SK-N-SH (cell line): ENCODE measurements at regions not wholly inside any gene's neighbourhood (a gene's known extent, or its start where the extent isn't known, plus 50 kb on each side); places are given as distances from the start of the nearest gene placed in this dataset.

Experiments
- CTCF ChIA-PET: fragments of 300-600, 350-600 bp; formaldehyde crosslinking; extraction: SDS; loops from one replicate; lab custom pipeline; 2021; lab: Yijun Ruan, JAX
- POLR2A ChIA-PET: fragments of 350-600 bp; sonication (Branson Sonifier 250); formaldehyde crosslinking; extraction: SDS; loops from one replicate; lab custom pipeline; 2020; ENCODE audit warnings: antibody characterized with exemption, inconsistent platforms; lab: Yijun Ruan, JAX
- DNase-seq: peaks from one replicate; pipeline ENCODE4 v3.0.0; 2012
- H2AFZ ChIP-seq: fragments of 200-600 bp; sonication (generic); 2 replicates; pipeline ENCODE4 v1.8.1; 2016; ENCODE audit warnings: antibody characterized with exemption, mild to moderate bottlenecking, low read depth
- H3F3A ChIP-seq: fragments of 200-600 bp; sonication (generic); replicated peaks from 2 replicates; pipeline ENCODE3; 2016; ENCODE audit warnings: antibody characterized with exemption, mild to moderate bottlenecking; ENCODE audit not compliant: insufficient read depth
- H3K27ac ChIP-seq, 2 experiments: fragments of 200-500 bp in 1 of 2; fragments of 200-600 bp in 1 of 2; sonication (Bioruptor generic) in 1 of 2; sonication (generic), shearing (Covaris generic) in 1 of 2; 2 replicates each; pipeline versions ENCODE4 v1.5.1 to v1.6.1; 2014 to 2016; ENCODE audit warnings: low read depth in 2 of 2, inconsistent platforms in 1 of 2, low read length in 1 of 2, mild to moderate bottlenecking in 1 of 2, mixed read lengths in 1 of 2
- H3K27me3 ChIP-seq: fragments of 200-600 bp; sonication (generic), shearing (Covaris generic); 2 replicates; pipeline ENCODE4 v1.6.1; 2016; ENCODE audit warnings: mixed run types; ENCODE audit not compliant: insufficient read depth
- H3K36me3 ChIP-seq, 2 experiments: fragments of 200-500 bp in 1 of 2; fragments of 200-600 bp in 1 of 2; sonication (Bioruptor generic) in 1 of 2; sonication (generic) in 1 of 2; replicated peaks in 1 of 2; 2 replicates each; pipeline versions ENCODE3 to v1.5.1; 2014 to 2016; ENCODE audit warnings: low read length in 1 of 2, mild to moderate bottlenecking in 1 of 2; ENCODE audit not compliant: insufficient read depth in 2 of 2, control insufficient read depth in 1 of 2
- H3K4me1 ChIP-seq, 2 experiments: fragments of 200-500 bp in 1 of 2; fragments of 200-600 bp in 1 of 2; sonication (Bioruptor generic) in 1 of 2; sonication (generic), shearing (Covaris generic) in 1 of 2; 2 replicates each; pipeline versions ENCODE4 v1.5.1 to v1.6.1; 2014 to 2016; ENCODE audit warnings: low read depth in 1 of 2, low read length in 1 of 2, mixed run types in 1 of 2; ENCODE audit not compliant: insufficient read depth in 2 of 2, control insufficient read depth in 1 of 2
- H3K4me2 ChIP-seq: fragments of 200-600 bp; sonication (generic), shearing (Covaris generic); 2 replicates; pipeline ENCODE4 v1.6.1; 2017; ENCODE audit warnings: mixed run types
- H3K4me3 ChIP-seq, 2 experiments: fragments of 200-500 bp in 1 of 2; fragments of 200-600 bp in 1 of 2; sonication (Bioruptor generic) in 1 of 2; sonication (generic), shearing (Covaris generic) in 1 of 2; 2 replicates each; pipeline versions ENCODE4 v1.5.1 to v1.8.1; 2014 to 2016; ENCODE audit warnings: low read depth in 2 of 2, inconsistent platforms in 1 of 2, low read length in 1 of 2, mild to moderate bottlenecking in 1 of 2, mixed read lengths in 1 of 2, moderate library complexity in 1 of 2
- H3K79me2 ChIP-seq: fragments of 200-600 bp; sonication (generic); 2 replicates; pipeline ENCODE4 v1.8.1; 2017; ENCODE audit warnings: mild to moderate bottlenecking; ENCODE audit not compliant: insufficient read depth
- H3K9ac ChIP-seq: fragments of 200-600 bp; sonication (generic); 2 replicates; pipeline ENCODE4 v1.6.1; 2017; ENCODE audit warnings: mixed run types
- H3K9me2 ChIP-seq: fragments of 200-600 bp; sonication (generic); 2 replicates; pipeline ENCODE4 v1.6.1; 2017; ENCODE audit warnings: mixed run types
- H3K9me3 ChIP-seq: fragments of 200-600 bp; sonication (generic); 2 replicates; pipeline ENCODE4 v1.6.1; 2017; ENCODE audit warnings: mixed run types, mild to moderate bottlenecking, moderate library complexity
- H4K20me1 ChIP-seq: fragments of 200-600 bp; sonication (generic); 2 replicates; pipeline ENCODE4 v1.6.1; 2017; ENCODE audit warnings: mild to moderate bottlenecking, mixed run types; ENCODE audit not compliant: insufficient read depth
- EP300 ChIP-seq, 2 experiments: IDR thresholded peaks; 2 replicates each; pipeline versions ENCODE4 v1.4.0 to v1.6.1; 2012; ENCODE audit warnings: borderline replicate concordance in 1 of 2, low read depth in 1 of 2, low read length in 1 of 2
- EZH2phosphoT487 ChIP-seq: fragments of 200-600 bp; sonication (generic); IDR thresholded peaks from 2 replicates; pipeline ENCODE4 v1.6.1; 2017; ENCODE audit warnings: low read depth, mixed run types, mild to moderate bottlenecking, antibody characterized with exemption, moderate library complexity, borderline replicate concordance
- GABPA ChIP-seq: IDR thresholded peaks from 2 replicates; pipeline ENCODE4 v1.4.0; 2012; ENCODE audit warnings: low read depth, mild to moderate bottlenecking
- GATA2 ChIP-seq: sonication (generic); formaldehyde crosslinking; IDR thresholded peaks from 2 replicates; pipeline ENCODE4 v1.5.0; 2020; ENCODE audit warnings: mild to moderate bottlenecking, missing genetic modification reagents
- JUND ChIP-seq: IDR thresholded peaks from 2 replicates; pipeline ENCODE4 v1.4.0; 2012
- MXI1 ChIP-seq: IDR thresholded peaks from 2 replicates; pipeline ENCODE4 v1.6.1; 2012; ENCODE audit warnings: mild to moderate bottlenecking, low read depth, low read length, improper control_type of control experiment
- RAD21 ChIP-seq: IDR thresholded peaks from 2 replicates; pipeline ENCODE4 v1.6.1; 2012; ENCODE audit warnings: mild to moderate bottlenecking, low read length
- SMC3 ChIP-seq: IDR thresholded peaks from 2 replicates; pipeline ENCODE4 v1.6.1; 2012; ENCODE audit warnings: low read depth, low read length, improper control_type of control experiment
- TCF12 ChIP-seq: IDR thresholded peaks from 2 replicates; pipeline ENCODE4 v1.4.0; 2012
- TEAD4 ChIP-seq: IDR thresholded peaks from 2 replicates; pipeline ENCODE4 v1.4.0; 2012; ENCODE audit warnings: mild to moderate bottlenecking, borderline replicate concordance; ENCODE audit not compliant: insufficient read depth
- YY1 ChIP-seq: IDR thresholded peaks from 2 replicates; pipeline ENCODE4 v1.4.0; 2012; ENCODE audit warnings: low read depth, mild to moderate bottlenecking
- WGBS: methylation state at CpG from one replicate; pipeline ENCODE4 v1.1.6; 2017; ENCODE audit warnings: low lambda C conversion rate; 5-methylcytosine and 5-hydroxymethylcytosine counted together
- TF ChIP-seq, protein P1 (sequence below): IDR thresholded peaks from 2 replicates; pipeline ENCODE4 v1.4.0; 2012; ENCODE audit warnings: low read depth, borderline replicate concordance
- TF ChIP-seq, protein P2 (sequence below): IDR thresholded peaks from 2 replicates; pipeline ENCODE4 v1.4.0; 2012; ENCODE audit warnings: low read depth, borderline replicate concordance
- TF ChIP-seq, protein P3 (sequence below): fragments of 200-600 bp; sonication (generic); IDR thresholded peaks from 2 replicates; pipeline ENCODE4 v1.6.1; 2017; ENCODE audit warnings: antibody characterized with exemption, mild to moderate bottlenecking, moderate library complexity

DNA sequence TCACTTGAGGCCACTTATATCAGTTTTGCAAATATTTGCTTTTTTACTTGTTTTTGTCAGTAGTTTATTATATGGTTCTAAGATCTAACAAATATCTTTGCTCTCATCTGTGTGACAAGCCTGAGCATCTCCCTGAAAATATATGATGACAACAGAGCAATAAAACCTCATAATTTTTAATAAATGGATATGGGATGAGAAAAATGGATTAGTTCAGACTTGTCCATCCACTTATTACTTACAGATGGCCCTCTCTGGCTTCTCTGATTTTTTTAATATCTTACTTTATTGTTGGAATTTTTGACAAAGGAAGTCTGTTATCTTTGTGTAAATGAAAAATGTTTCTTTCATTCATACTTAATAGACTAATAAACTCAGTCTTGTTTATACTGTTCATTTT is 491.4 kb upstream of the RAG2 start:
- Histone ChIP-seq H3K4me1 (peaks cover 7 to 10% of the 10 kb centered on the region in 2 experiments; a peak in 2 of 4 replicates), H3K9me2 (no peaks in the 10 kb centered on the region), H3K27ac (peak overlapping the region in 1 of 2 experiments; percentile 47; a peak in 1 of 4 replicates), H3K9me3 (no peaks in the 10 kb centered on the region), H2AFZ (no peak overlapping the region), H4K20me1 (no peaks in the 10 kb centered on the region), H3K9ac (no peak overlapping the region), H3K4me3 (no peak overlapping the region), H3F3A (no peaks in the 10 kb centered on the region), H3K4me2 (no peak overlapping the region), H3K79me2 (no peaks in the 10 kb centered on the region), H3K27me3 (no peaks in the 10 kb centered on the region), H3K36me3 (no peaks in the 10 kb centered on the region)
- 0 out of 2 replicates have a peak, but pooled peaks have one; percentile 12 for TF ChIP-seq TCF12
- no peak for TF ChIP-seq YY1
- TF ChIP-seq JUND = no peak
- TF ChIP-seq, protein P1, sequence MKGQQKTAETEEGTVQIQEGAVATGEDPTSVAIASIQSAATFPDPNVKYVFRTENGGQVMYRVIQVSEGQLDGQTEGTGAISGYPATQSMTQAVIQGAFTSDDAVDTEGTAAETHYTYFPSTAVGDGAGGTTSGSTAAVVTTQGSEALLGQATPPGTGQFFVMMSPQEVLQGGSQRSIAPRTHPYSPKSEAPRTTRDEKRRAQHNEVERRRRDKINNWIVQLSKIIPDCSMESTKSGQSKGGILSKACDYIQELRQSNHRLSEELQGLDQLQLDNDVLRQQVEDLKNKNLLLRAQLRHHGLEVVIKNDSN = no peak
- TF ChIP-seq EP300 (IDR thresholded peaks at IDR 0.05; ENCODE audit: borderline replicate concordance in 1 of 2, low read depth in 1 of 2, low read length in 1 of 2) = peak in 1 of 2 experiments; percentile 79; a peak in 2 of 4 replicates
- POLR2A ChIA-PET = no interaction called here
- CTCF ChIA-PET = interaction anchor here (1.2 kb wide), 2 partner anchors 17 to 33 kb away, joined by 3 to 4 read pairs; no protein-coding TSS in a partner anchor
- DNase-seq = peak; percentile 4

GRCh38 chr11:37088573-37088910 is 490.5 kb upstream of the RAG2 start:
- CTCF ChIA-PET = no interaction called here
- Histone ChIP-seq H3K9me3 (no peaks in the 10 kb centered on the region), H3K4me2 (no peak overlapping the region), H3K4me3 (no peak overlapping the region), H3K9me2 (no peaks in the 10 kb centered on the region), H3K4me1 (peaks cover 7 to 16% of the 10 kb centered on the region in 2 experiments; a peak in 2 of 4 replicates), H3K27me3 (no peaks in the 10 kb centered on the region), H3K9ac (no peak overlapping the region), H2AFZ (no peak overlapping the region), H3K27ac (no peak overlapping the region; a peak in 1 of 4 replicates), H3K79me2 (no peaks in the 10 kb centered on the region), H3F3A (no peaks in the 10 kb centered on the region), H4K20me1 (no peaks in the 10 kb centered on the region), H3K36me3 (no peaks in the 10 kb centered on the region)
- POLR2A ChIA-PET = no interaction called here
- DNase-seq = no peak
- no peak for TF ChIP-seq SMC3

DNA sequence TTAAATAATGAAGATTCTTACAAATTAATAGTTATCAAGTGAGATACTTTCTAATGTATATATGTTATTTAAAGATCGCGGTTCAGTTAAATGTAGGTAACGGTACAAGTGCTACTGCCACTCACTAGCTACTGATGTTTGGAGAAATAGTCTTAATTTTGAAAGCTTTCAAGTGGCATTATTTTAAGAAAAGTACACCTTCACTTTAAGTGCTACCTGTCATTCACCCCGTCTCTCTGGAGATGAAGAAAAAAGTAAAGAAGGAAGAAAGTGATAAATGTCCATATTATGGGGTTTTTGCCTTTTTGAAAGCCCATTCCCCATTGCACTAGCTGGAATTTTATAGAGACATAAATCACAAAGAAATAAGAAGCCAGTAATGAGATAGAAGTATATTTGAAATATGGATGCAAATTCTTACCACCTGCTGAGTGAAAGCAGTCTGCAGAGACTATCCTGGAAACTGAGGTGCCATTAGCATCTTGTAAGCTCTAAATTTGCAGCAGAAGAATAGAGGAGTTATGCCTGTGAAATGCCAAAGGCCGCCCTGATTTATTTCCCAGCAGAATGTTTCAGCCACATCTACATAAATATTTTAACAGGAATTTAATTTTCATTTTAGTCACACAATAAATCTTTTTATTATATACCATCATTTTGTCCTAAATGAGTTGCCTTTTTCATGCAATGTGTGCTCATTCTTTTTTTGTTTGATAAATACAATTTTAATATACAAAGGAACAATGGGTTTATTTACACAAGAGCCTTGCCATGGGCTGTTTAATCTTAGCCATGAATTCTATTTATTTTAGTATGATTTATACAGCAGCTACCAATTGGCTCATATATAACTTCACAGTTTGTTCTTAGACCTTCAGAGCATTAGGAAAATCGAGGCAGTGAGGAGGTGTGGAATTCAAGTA is 489.9 kb upstream of the RAG2 start:
- Histone ChIP-seq H3K9ac (no peak overlapping the region), H2AFZ (no peak overlapping the region), H3K79me2 (no peaks in the 10 kb centered on the region), H3K4me3 (no peak overlapping the region), H3K4me1 (peaks cover 7 to 16% of the 10 kb centered on the region in 2 experiments; a peak in 2 of 4 replicates), H3K27ac (no peak overlapping the region; a peak in 1 of 4 replicates), H3K9me2 (no peaks in the 10 kb centered on the region), H4K20me1 (no peaks in the 10 kb centered on the region), H3F3A (no peaks in the 10 kb centered on the region), H3K4me2 (no peak overlapping the region), H3K9me3 (no peaks in the 10 kb centered on the region), H3K27me3 (no peaks in the 10 kb centered on the region), H3K36me3 (no peaks in the 10 kb centered on the region)
- no peak for DNase-seq
- TF ChIP-seq RAD21 (no peak), TEAD4 (no peak), GATA2 (no peak), EZH2phosphoT487 (no peak), MXI1 (no peak), GABPA (no peak), EP300 (IDR thresholded peaks at IDR 0.05; ENCODE audit: borderline replicate concordance in 1 of 2, low read depth in 1 of 2, low read length in 1 of 2) (no peak)
- TF ChIP-seq, protein P2, sequence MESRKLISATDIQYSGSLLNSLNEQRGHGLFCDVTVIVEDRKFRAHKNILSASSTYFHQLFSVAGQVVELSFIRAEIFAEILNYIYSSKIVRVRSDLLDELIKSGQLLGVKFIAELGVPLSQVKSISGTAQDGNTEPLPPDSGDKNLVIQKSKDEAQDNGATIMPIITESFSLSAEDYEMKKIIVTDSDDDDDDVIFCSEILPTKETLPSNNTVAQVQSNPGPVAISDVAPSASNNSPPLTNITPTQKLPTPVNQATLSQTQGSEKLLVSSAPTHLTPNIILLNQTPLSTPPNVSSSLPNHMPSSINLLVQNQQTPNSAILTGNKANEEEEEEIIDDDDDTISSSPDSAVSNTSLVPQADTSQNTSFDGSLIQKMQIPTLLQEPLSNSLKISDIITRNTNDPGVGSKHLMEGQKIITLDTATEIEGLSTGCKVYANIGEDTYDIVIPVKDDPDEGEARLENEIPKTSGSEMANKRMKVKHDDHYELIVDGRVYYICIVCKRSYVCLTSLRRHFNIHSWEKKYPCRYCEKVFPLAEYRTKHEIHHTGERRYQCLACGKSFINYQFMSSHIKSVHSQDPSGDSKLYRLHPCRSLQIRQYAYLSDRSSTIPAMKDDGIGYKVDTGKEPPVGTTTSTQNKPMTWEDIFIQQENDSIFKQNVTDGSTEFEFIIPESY = no peak
- TF ChIP-seq, protein P3, sequence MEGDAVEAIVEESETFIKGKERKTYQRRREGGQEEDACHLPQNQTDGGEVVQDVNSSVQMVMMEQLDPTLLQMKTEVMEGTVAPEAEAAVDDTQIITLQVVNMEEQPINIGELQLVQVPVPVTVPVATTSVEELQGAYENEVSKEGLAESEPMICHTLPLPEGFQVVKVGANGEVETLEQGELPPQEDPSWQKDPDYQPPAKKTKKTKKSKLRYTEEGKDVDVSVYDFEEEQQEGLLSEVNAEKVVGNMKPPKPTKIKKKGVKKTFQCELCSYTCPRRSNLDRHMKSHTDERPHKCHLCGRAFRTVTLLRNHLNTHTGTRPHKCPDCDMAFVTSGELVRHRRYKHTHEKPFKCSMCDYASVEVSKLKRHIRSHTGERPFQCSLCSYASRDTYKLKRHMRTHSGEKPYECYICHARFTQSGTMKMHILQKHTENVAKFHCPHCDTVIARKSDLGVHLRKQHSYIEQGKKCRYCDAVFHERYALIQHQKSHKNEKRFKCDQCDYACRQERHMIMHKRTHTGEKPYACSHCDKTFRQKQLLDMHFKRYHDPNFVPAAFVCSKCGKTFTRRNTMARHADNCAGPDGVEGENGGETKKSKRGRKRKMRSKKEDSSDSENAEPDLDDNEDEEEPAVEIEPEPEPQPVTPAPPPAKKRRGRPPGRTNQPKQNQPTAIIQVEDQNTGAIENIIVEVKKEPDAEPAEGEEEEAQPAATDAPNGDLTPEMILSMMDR = no peak
- POLR2A ChIA-PET = no interaction called here
- 45% methylated on average over 6 of the region's 6 CpGs for WGBS
- CTCF ChIA-PET = interaction anchor here (1.0 to 1.5 kb wide), 2 partner anchors 8 to 341 kb away, joined by 3 read pairs; no protein-coding TSS in a partner anchor
